ENCODE measurements at regions not wholly inside any gene's neighbourhood (a gene's known extent, or its start where the extent isn't known, plus 50 kb on each side); places are given as distances from the start of the nearest gene placed in this dataset.
"Not testable (repeated sequence)": the region's sequence is repeated elsewhere in the genome, so short reads cannot be mapped to it uniquely, and the experiment has no call there.

- TF ChIP-seq ZBTB9 (CRISPR knock-in tag; IDR thresholded peaks at IDR 0.05) (no peak), ZNF165 (CRISPR knock-in tag; IDR thresholded peaks at IDR 0.05; ENCODE audit: borderline replicate concordance) (no peak), ZNF436 (CRISPR knock-in tag; IDR thresholded peaks at IDR 0.05) (no peak), E4F1 (CRISPR knock-in tag; IDR thresholded peaks at IDR 0.05; ENCODE audit: borderline replicate concordance) (no peak)
Measured at GRCh38 chr1:119254067-119254720, 113.7 kb upstream of the WARS2 start (continued).

GRCh38 chr1:119256089-119256488 lies 112.5 kb upstream of the HAO2 start:
- H3K9me3 ChIP-seq (replicated peaks; ENCODE audit: control insufficient read depth, insufficient read depth, low read depth, low read length); POLR2A ChIA-PET; CTCF ChIA-PET (ENCODE audit: low intra/inter-chr PET ratio); DNase-seq (ENCODE audit: extremely low read depth in 1 of 4, low spot score in 3 of 4); H3K9ac ChIP-seq (ENCODE audit: insufficient read depth in 1 of 2, low read depth in 2 of 2, low read length in 2 of 2); H3K27me3 ChIP-seq (ENCODE audit: control insufficient read depth in 2 of 2, insufficient read depth in 2 of 2, low read length in 2 of 2); H2AFZ ChIP-seq (ENCODE audit: low read depth, low read length); BruUV-seq (replicated peaks); intact Hi-C loops (cut with micrococcal nuclease); FAIRE-seq; ATAC-seq; H3K9me1 ChIP-seq (ENCODE audit: control insufficient read depth, insufficient read depth, low read length); H4K20me1 ChIP-seq (replicated peaks; ENCODE audit: control insufficient read depth, insufficient read depth, low read length); H3K4me3 ChIP-seq; H3K79me2 ChIP-seq (ENCODE audit: control insufficient read depth, insufficient read depth, low read length); H3K36me3 ChIP-seq (ENCODE audit: control insufficient read depth, insufficient read depth, low read length); in situ Hi-C loops (cut with MboI); H3K4me1 ChIP-seq (replicated peaks in 1 of 2; ENCODE audit: control insufficient read depth in 2 of 2, insufficient read depth in 2 of 2, low read length in 2 of 2); H3K4me2 ChIP-seq (ENCODE audit: insufficient read depth, low read length); H3K27ac ChIP-seq (ENCODE audit: extremely low read depth, low read depth, low read length): not testable (repeated sequence)
- WGBS (ENCODE audit: insufficient coverage, low coverage, missing lambda C conversion rate): 0% methylated on average over 1 of the region's 1 CpG
- TF ChIP-seq ZNF512 (tag; IDR thresholded peaks at IDR 0.05): peak; percentile 75
